ENCODE measurements at regions not wholly inside any gene's neighbourhood (a gene's known extent, or its start where the extent isn't known, plus 50 kb on each side); places are given as distances from the start of the nearest gene placed in this dataset.

- TF ChIP-seq CTCF (IDR thresholded peaks at IDR 0.05) (no peak), POLR2A (IDR thresholded peaks at IDR 0.05) (no peak)
These were observed 77.4 kb upstream of the SHANK2 start for GRCh38 chr11:71329786-71330185.
